HAP-1 (cell line): ENCODE measurements at regions not wholly inside any gene's neighbourhood (a gene's known extent, or its start where the extent isn't known, plus 50 kb on each side); places are given as distances from the start of the nearest gene placed in this dataset.
"Not testable (repeated sequence)": the region's sequence is repeated elsewhere in the genome, so short reads cannot be mapped to it uniquely, and the experiment has no call there.

Source experiments
- DNase-seq, 2 experiments: peaks; one replicate each; pipeline ENCODE4 v3.0.0-alpha.2; 2016 to 2020; ENCODE audit warnings: low spot score in 2 of 2
- H3K27me3 ChIP-seq: fragments of 250-450 bp; sonication (Bioruptor Pico); 2 replicates; pipeline ENCODE4 v1.5.1; 2020; ENCODE audit warnings: low read depth, mild to moderate bottlenecking, moderate library complexity
- H3K36me3 ChIP-seq: fragments of 250-450 bp; sonication (Bioruptor Pico); replicated peaks from 2 replicates; pipeline ENCODE4 v1.5.1; 2020; ENCODE audit warnings: mild to moderate bottlenecking
- H3K4me1 ChIP-seq: fragments of 250-450 bp; sonication (Bioruptor Pico); 2 replicates; pipeline ENCODE4 v1.5.1; 2020; ENCODE audit warnings: mild to moderate bottlenecking
- H3K4me3 ChIP-seq: fragments of 250-450 bp; sonication (Bioruptor Pico); 2 replicates; pipeline ENCODE4 v1.5.1; 2020; ENCODE audit warnings: mild to moderate bottlenecking, moderate library complexity
- H3K9me3 ChIP-seq: fragments of 250-450 bp; sonication (Bioruptor Pico); 2 replicates; pipeline ENCODE4 v1.5.1; 2020; ENCODE audit warnings: mild to moderate bottlenecking, moderate library complexity
- in situ Hi-C: fragments of 300-500 bp; cut with MboI; formaldehyde crosslinking; loops from 3 replicates; pipeline ENCODE4 v1.14.3; 2020; ENCODE audit warnings: low sequenced_read_pairs, inconsistent platforms, mixed read lengths

DNA sequence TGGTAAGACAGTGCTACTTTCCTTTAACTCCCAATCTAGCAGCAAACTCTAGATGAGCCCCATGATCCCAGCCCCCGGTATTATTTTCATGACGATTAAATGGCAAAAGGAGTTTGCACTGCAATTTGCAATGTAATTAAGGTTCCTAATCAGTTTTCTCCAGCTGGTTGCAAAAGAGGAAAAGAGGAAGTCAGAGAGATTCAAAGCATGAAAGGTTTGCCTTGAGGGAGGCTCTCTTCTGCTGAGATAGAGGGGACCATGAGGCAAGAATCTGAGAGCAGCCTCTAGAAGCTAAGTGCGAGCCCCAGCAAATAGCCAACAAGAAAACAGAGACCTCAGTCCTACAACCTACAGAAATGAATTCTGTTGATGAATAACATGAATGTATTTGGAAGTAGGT is 527.1 kb downstream of the UQCRFS1 start:
- in situ Hi-C loops, result no loop called here
- no peak for DNase-seq
- no peaks in the 10 kb centered on the region for H3K4me1 ChIP-seq

DNA sequence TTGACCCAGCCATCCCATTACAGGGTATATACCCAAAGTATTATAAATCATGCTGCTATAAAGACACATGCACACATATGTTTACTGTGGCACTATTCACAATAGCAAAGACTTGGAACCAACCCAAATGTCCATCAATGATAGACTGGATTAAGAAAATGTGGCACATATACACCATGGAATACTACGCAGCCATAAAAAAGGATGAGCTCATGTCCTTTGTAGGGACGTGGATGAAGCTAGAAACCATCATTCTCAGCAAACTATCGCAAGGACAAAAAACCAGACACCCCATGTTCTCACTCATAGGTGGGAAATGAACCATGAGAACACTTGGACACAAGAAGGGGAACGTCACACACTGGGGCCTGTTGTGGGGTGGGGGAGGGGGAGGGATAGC is 527.9 kb downstream of the UQCRFS1 start:
- H3K27me3 ChIP-seq, H3K4me3 ChIP-seq, H3K4me1 ChIP-seq, H3K9me3 ChIP-seq, H3K36me3 ChIP-seq, DNase-seq, in situ Hi-C loops: not testable (repeated sequence)

More for the DNA sequence above, 527.1 kb downstream of the UQCRFS1 start:
- Histone ChIP-seq H3K9me3 (no peaks in the 10 kb centered on the region), H3K4me3 (no peak overlapping the region), H3K27me3 (no peaks in the 10 kb centered on the region), H3K36me3 (no peaks in the 10 kb centered on the region)

GRCh38 chr19:28680111-28680510 is 532.8 kb downstream of the UQCRFS1 start:
- Histone ChIP-seq H3K4me3 (no peak overlapping the region), H3K36me3 (no peaks in the 10 kb centered on the region), H3K9me3 (no peaks in the 10 kb centered on the region), H3K27me3 (no peaks in the 10 kb centered on the region), H3K4me1 (no peaks in the 10 kb centered on the region)
- in situ Hi-C loops, result no loop called here
- DNase-seq, result no peak

DNA sequence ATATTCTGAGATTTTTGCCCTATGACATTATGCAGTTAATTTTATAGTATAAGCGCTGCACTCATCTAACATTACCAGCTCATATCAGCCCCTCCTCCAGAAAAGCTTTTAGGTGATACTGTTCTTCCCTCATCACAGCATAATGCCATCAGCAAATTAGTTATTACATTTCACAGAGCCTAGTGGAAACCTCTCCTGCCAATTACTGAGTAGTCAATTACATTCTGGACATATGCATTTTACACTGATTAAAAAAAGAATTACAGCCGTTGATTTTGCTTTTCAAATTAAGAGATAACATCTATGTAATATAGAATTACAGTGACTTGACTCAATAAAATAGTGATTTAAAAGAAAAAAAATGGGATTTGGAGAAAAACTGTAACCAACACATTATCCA is 542.1 kb downstream of the UQCRFS1 start:
- Histone ChIP-seq H3K9me3 (no peaks in the 10 kb centered on the region), H3K4me1 (no peaks in the 10 kb centered on the region), H3K36me3 (no peaks in the 10 kb centered on the region), H3K4me3 (no peak overlapping the region), H3K27me3 (no peaks in the 10 kb centered on the region)
- DNase-seq, result no peak
- in situ Hi-C loops, result no loop called here

DNA sequence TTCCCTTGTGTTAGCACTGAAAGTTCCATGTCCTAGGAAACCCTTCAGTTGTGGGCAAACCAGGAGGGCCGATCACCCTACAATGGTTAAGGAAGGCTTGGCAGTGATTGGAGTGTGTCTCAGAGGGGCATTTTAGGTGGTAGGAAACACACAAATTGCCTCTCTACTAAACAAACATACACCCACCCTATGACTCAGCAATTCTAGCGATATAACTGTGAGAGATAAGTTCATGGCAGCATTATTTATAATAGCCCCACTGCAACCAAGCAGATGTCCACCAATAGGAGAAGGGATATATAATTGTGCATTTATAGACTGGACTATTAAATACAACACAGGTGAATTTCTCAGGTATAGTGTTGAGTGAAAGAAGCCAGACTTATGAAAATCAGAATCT is 543.1 kb downstream of the UQCRFS1 start:
- Histone ChIP-seq H3K36me3 (no peaks in the 10 kb centered on the region), H3K4me1 (no peaks in the 10 kb centered on the region), H3K9me3 (no peaks in the 10 kb centered on the region; the same call in 1 of the 2 replicates), H3K27me3 (no peaks in the 10 kb centered on the region), H3K4me3 (no peak overlapping the region)
- DNase-seq, result no peak
- in situ Hi-C loops, result no loop called here

DNA sequence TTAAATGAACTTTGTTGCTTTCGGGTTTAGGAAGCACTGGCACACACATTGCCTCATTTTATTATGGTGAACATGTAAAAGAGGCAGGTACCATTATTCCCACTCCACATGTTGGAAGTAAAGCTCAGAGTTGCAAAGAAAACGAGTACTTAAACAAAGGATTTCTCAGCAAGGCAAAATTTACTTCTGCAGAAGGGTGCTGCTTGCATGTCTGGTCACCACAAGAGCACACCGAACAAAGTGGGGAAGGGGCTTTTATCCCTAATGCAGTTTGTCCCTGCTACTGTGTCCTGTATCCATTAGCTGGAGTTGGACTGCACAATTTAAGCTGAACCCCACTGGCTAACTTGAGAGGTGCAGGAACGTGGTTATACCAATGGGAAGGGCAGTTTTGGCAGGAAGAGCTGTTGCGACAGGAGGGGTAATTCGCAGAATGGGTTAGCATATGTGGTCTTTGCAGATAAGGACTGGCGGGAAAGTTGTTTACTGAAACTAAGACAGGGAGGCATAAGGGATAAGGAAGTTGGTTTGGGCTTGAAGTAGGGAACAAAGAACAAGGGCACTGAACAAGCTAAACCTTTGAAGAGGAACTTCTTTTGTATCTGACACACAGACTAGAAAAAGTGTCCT is 545.5 kb downstream of the UQCRFS1 start:
- Histone ChIP-seq H3K9me3 (no peaks in the 10 kb centered on the region; the same call in 1 of the 2 replicates), H3K4me3 (no peak overlapping the region), H3K27me3 (no peaks in the 10 kb centered on the region), H3K4me1 (no peaks in the 10 kb centered on the region), H3K36me3 (no peaks in the 10 kb centered on the region)
- in situ Hi-C loops, result no loop called here
- DNase-seq, result no peak

DNA sequence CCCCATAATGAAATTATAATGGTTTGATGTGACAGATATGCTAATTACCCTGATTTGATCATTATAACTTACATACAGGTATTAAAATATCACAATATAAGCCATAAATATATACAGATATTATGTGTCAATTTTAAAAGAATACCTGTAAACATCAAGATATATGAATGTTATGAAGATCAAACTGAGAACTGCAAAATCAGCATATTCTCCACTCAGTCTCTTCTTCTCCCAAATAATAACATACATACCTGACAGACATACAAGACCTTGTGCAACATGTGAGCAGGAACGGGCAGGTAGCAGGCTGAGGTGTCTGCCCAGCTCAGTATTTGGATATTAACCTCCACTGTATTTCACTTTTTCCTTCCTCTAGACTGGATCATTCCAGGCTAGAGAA is 547.2 kb downstream of the UQCRFS1 start:
- H3K36me3 ChIP-seq, result no peaks in the 10 kb centered on the region
- H3K9me3 ChIP-seq, result no peaks in the 10 kb centered on the region; the same call in 1 of the 2 replicates
- H3K27me3 ChIP-seq, result no peaks in the 10 kb centered on the region
- H3K4me3 ChIP-seq, result no peak overlapping the region
- in situ Hi-C loops, result no loop called here
- H3K4me1 ChIP-seq, result no peaks in the 10 kb centered on the region
- no peak for DNase-seq

DNA sequence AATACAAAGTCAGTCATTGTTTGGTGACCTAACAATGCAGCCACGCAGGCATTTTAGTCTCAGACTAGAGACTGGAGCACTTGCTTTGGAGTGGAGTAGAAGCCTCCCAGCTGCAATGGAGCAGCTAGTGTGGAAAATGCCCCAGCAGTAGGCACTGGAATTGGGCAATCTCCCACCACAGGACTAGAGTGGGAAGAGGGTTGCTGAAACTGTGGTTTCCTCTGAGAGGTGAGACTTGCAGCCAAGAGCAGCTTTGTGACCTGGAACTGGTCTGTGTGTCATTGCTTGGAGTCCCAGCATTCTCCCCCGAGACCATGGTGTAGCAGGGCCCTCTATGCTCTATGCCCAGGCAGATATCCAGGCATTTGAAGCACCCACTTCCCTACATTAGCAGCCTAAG is 556.3 kb downstream of the UQCRFS1 start:
- DNase-seq, result no peak
- in situ Hi-C loops, result no loop called here
- Histone ChIP-seq H3K36me3 (no peaks in the 10 kb centered on the region), H3K27me3 (no peaks in the 10 kb centered on the region), H3K4me3 (no peak overlapping the region), H3K9me3 (no peaks in the 10 kb centered on the region), H3K4me1 (no peaks in the 10 kb centered on the region)

DNA sequence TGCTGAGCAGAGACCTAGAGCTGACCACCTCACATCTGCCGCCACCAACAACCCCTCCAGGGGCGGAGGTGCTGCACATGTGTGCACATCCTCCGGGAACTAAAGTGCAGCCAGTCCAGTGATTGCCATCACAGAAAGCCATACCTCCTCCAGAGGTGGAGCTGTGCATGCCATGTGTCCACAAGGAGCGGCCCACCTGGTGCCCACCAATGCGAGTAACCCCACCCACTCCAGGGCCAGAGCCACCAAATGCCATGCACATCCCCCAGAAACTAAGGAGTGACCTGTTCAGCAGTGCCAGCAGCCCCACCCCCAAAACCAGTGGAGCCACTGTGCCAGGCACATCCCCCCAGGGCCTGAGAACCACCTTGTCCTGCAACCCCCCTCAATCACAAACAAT is 557.9 kb downstream of the UQCRFS1 start:
- H3K4me3 ChIP-seq, result no peak overlapping the region
- H3K27me3 ChIP-seq, result no peaks in the 10 kb centered on the region
- no peaks in the 10 kb centered on the region for H3K9me3 ChIP-seq
- no peaks in the 10 kb centered on the region for H3K36me3 ChIP-seq
- no peak for DNase-seq
- no peaks in the 10 kb centered on the region for H3K4me1 ChIP-seq
- in situ Hi-C loops, result no loop called here

DNA sequence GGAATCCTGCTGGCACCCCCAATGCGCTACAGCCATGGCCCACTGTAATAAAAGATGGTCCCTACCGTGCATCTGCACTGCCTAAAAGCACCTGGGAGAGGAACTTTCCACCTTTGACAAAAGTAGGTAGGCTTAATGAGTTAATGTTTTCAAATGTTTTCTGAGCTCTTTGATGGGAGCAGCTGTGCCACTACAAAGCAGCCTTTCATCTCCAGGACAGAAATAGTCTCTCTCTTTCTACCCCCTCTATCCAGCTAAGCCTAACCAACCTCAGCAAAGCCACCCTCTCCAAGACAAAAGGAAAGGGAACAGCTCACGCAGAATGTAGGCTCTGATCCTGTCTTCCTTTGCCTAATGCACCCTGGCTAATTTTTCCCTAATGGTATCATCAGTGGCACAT is 560.2 kb downstream of the UQCRFS1 start:
- no peak overlapping the region for H3K4me3 ChIP-seq
- no peak for DNase-seq
- no peaks in the 10 kb centered on the region for H3K27me3 ChIP-seq
- in situ Hi-C loops, result no loop called here
- no peaks in the 10 kb centered on the region for H3K4me1 ChIP-seq
- H3K36me3 ChIP-seq, result no peaks in the 10 kb centered on the region
- no peaks in the 10 kb centered on the region for H3K9me3 ChIP-seq

DNA sequence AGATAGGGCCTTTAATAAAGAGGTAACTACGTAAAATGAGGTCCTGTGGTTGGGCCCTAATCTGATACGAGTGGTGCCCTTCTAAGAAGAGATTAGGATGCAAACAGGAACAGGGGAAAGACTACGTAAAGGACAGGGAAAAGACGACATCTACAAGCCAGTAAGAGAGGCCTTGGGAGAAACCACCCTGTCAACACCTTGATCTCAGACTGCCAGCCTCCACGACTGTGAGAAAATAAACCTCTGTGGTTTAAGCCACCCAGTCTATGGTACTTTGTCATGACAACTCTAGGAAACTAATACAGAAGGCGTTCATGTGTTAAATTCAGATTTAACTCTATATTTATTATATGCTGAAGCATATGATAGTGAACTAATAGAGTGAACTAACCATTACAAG is 566.3 kb downstream of the UQCRFS1 start:
- no peak overlapping the region for H3K4me3 ChIP-seq
- H3K27me3 ChIP-seq, result no peaks in the 10 kb centered on the region
- in situ Hi-C loops, result no loop called here
- H3K4me1 ChIP-seq, result no peaks in the 10 kb centered on the region
- no peaks in the 10 kb centered on the region for H3K36me3 ChIP-seq
- H3K9me3 ChIP-seq, result no peaks in the 10 kb centered on the region
- no peak for DNase-seq

GRCh38 chr19:28644169-28644775 is 568.7 kb downstream of the UQCRFS1 start:
- Histone ChIP-seq H3K27me3 (no peaks in the 10 kb centered on the region), H3K36me3 (no peaks in the 10 kb centered on the region), H3K4me3 (no peak overlapping the region), H3K9me3 (no peaks in the 10 kb centered on the region), H3K4me1 (no peaks in the 10 kb centered on the region)
- in situ Hi-C loops, result no loop called here
- DNase-seq, result no peak

DNA sequence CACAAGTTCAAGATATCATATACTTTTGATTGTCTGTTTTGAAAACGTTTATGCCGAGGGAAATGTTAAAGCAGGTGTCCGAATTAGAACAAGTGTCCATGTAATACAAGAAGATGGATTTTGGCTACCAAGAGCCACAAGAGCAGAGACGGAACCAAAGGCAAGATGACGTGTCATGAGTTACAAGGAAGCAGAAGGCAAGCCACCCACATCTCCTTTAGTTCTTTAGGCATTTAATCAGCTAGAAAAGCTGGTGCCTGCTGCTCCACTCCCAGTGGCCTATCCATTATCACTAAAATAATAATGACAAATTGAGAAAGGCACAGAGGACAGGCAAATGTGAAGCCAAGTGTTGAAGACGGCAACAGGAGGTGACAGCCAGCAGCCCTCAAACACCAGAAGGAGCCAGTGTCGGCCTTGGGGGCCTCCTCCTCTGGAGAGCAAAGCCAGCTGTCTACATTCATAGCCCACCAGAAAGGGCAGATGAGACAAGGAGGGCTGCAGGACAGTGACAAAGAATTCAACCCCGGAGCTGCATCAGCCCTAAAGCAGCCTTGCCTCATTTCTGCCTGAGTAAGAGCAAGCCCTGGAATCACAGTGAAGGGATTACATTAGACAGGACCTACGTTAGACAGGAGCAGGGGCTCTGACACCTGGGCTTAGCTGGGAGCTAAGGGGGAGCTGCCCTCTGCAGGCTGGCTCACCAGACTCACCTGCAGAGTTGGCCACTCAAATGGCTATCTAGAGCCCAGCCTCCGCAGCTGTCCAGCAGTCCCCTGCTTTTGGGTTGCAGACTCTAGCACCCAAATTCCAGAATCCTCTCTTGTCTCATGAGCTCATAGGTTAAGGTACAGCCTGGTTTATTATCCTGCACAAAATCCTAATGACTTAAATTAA is 569.9 kb downstream of the UQCRFS1 start:
- in situ Hi-C loops, result no loop called here
- Histone ChIP-seq H3K36me3 (no peaks in the 10 kb centered on the region), H3K9me3 (no peaks in the 10 kb centered on the region), H3K4me3 (no peak overlapping the region), H3K4me1 (no peaks in the 10 kb centered on the region), H3K27me3 (no peaks in the 10 kb centered on the region)
- no peak for DNase-seq

DNA sequence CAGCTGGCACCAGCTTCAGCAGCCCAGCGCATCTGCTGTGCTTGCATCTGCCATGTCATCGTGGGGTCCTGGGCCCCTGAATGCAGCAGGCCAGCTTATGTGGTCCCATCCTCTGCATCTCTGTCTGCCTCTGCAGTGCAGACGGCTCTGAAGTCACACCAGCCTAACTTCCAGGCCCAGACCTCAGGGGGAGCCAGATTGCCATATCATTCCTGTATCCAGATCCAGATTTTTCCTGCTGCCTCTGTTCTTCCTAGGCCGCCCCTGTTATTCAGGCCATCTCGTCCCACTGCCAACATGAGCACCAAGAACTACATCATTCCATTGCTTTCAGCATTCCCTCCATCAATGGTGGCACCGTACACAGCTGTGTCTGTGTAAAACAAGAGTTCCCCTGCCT is 571.6 kb downstream of the UQCRFS1 start:
- H3K27me3 ChIP-seq, result no peaks in the 10 kb centered on the region
- H3K9me3 ChIP-seq, result no peaks in the 10 kb centered on the region
- H3K4me1 ChIP-seq, result no peaks in the 10 kb centered on the region
- in situ Hi-C loops, result no loop called here
- no peaks in the 10 kb centered on the region for H3K36me3 ChIP-seq
- DNase-seq, result no peak
- H3K4me3 ChIP-seq, result no peak overlapping the region
